ENCODE measurements at regions not wholly inside any gene's neighbourhood (a gene's known extent, or its start where the extent isn't known, plus 50 kb on each side); places are given as distances from the start of the nearest gene placed in this dataset.

DNA sequence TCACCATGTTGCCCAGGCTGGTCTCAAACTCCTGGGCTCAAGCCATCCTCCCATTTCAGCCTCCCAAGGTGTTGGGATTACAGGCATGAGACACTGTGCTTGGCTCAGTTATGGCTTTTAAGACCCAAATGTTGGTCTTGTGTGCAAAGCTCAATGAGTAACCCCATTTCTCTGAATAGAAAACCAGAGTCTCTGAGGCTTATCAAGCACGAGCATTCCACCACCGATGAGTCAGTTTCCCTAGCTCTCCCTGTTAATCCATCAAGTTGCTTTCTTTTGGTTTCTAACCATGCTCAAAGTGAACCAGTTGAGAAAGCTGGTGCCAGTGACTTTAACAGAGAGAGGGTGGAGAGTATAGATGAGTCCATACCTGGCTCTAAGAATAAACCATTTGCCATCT, 350.9 kb upstream of the ADGRL2 start:
- Histone ChIP-seq H3K4me3 (ENCODE audit: low read depth in 1 of 2, low read length in 1 of 2) (no peak overlapping the region), H3K4me1 (ENCODE audit: control insufficient read depth in 1 of 2, insufficient read depth in 1 of 2, low read depth in 1 of 2, low read length in 1 of 2) (no peaks in the 10 kb centered on the region), H3K9me3 (no peaks in the 10 kb centered on the region), H3K36me3 (no peaks in the 10 kb centered on the region), H3K27me3 (no peaks in the 10 kb centered on the region), H3K27ac (no peak overlapping the region)
- no peak for TF ChIP-seq CTCF (IDR thresholded peaks at IDR 0.05)

DNA sequence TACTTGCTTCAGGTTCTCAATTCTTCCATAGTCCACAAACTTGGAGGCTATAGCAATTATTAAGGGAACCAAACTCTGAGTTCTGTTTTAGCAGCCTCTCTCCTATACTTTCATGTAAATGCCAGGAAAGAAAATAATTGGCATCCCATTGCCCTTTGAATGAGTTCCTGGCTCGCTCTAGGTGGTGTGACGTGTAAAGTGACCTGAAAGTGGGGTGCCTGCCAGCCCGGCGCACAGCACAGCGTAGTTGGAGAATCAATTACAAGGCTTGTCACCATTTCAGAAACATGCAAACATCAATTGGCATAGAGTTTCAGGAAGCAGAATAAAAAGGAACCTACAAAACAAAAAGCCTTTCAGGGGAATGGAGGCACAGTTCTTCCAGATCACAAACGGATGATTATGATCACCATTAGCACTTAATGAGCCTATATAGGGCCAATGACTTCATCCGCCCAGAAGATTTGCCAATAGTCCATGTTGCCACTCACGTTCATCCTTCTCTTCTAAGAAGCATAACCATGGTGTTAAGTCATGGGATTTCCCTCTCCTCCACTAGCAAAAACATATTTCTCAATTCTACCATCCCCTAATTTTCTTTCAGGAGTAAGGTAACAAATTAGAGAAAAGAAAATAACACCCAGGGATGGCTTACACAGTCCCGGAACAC, 354.6 kb upstream of the ADGRL2 start:
- H3K27ac ChIP-seq, result no peak overlapping the region
- no peaks in the 10 kb centered on the region for H3K36me3 ChIP-seq
- no peak overlapping the region for H3K4me3 ChIP-seq (ENCODE audit: low read depth in 1 of 2, low read length in 1 of 2)
- H3K4me1 ChIP-seq (ENCODE audit: control insufficient read depth in 1 of 2, insufficient read depth in 1 of 2, low read depth in 1 of 2, low read length in 1 of 2), result no peaks in the 10 kb centered on the region
- TF ChIP-seq CTCF (IDR thresholded peaks at IDR 0.05), result no peak
- H3K9me3 ChIP-seq, result no peaks in the 10 kb centered on the region
- H3K27me3 ChIP-seq, result no peaks in the 10 kb centered on the region

DNA sequence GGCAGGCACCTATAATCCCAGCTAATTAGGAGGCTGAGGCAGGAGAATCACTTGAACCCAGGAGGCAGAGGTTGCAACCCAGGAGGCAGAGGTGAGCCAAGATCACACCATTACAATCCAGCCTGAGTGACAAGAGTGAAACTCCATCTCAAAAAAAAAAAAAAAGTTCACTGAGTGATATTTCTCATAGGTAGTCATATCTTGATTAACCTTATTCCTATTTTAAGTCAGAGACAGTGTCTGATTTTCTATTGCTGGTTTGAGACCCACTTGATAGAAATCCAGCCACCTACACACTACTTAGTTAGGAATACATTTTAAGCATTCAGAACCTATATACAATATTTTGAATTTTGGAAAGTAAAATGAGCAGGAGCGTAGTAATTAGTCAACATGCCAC, 357.4 kb upstream of the ADGRL2 start:
- Histone ChIP-seq H3K4me3 (ENCODE audit: low read depth in 1 of 2, low read length in 1 of 2) (no peak overlapping the region), H3K4me1 (ENCODE audit: control insufficient read depth in 1 of 2, insufficient read depth in 1 of 2, low read depth in 1 of 2, low read length in 1 of 2) (no peaks in the 10 kb centered on the region), H3K27ac (no peak overlapping the region), H3K9me3 (no peaks in the 10 kb centered on the region), H3K27me3 (no peaks in the 10 kb centered on the region), H3K36me3 (no peaks in the 10 kb centered on the region)
- no peak for TF ChIP-seq CTCF (IDR thresholded peaks at IDR 0.05)

DNA sequence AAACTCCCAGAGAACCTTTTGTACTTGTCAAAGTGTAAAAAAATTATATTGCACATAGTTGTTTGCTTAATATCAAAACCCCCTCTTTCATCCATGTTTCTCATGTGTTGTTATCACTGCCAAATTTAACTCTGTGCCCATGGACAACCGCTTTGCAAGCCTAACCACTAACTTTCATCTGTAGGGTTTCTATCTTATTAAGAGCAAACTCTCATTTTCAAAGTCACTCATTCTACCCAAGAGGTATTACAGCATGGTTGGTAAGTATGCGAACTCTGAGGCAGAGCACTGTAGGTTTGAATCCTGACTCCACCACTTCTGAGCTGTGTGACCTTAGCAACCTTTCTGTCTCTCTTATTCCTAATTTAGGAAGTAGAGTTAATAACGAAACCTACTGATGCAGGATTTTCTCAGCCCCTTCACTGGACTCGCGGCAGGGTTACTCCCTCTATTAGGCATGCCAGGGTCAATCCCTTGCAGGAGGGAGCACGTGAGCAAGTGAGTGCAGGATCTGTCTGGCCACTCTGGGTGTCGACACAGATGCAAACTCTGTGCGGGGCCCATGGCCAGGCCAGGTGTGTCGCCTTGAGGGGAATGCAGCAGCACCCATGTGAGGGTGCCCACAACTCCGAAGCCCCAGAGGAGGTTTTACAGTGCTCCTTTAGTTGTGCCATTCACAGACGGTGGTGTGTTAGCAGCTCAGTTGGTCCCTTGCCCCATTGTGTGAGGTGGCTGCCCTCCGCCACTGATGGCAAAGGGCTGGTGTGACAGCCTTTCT, 361.5 kb upstream of the ADGRL2 start:
- Histone ChIP-seq H3K4me3 (ENCODE audit: low read depth in 1 of 2, low read length in 1 of 2) (no peak overlapping the region), H3K27me3 (no peaks in the 10 kb centered on the region), H3K9me3 (no peaks in the 10 kb centered on the region), H3K4me1 (ENCODE audit: control insufficient read depth in 1 of 2, insufficient read depth in 1 of 2, low read depth in 1 of 2, low read length in 1 of 2) (no peaks in the 10 kb centered on the region), H3K27ac (no peak overlapping the region), H3K36me3 (no peaks in the 10 kb centered on the region)
- no peak for TF ChIP-seq CTCF (IDR thresholded peaks at IDR 0.05)

- H3K9me3 ChIP-seq, result no peaks in the 10 kb centered on the region
- TF ChIP-seq CTCF (IDR thresholded peaks at IDR 0.05), result no peak
- H3K27ac ChIP-seq, result no peak overlapping the region
- no peak overlapping the region for H3K4me3 ChIP-seq (ENCODE audit: low read depth in 1 of 2, low read length in 1 of 2)
- no peaks in the 10 kb centered on the region for H3K27me3 ChIP-seq
- H3K36me3 ChIP-seq, result no peaks in the 10 kb centered on the region
- no peaks in the 10 kb centered on the region for H3K4me1 ChIP-seq (ENCODE audit: control insufficient read depth in 1 of 2, insufficient read depth in 1 of 2, low read depth in 1 of 2, low read length in 1 of 2)
Observed at GRCh38 chr1:81437649-81438048, 363.1 kb upstream of the ADGRL2 start.

Measured in neutrophil (primary cell).